ENCODE measurements at regions not wholly inside any gene's neighbourhood (a gene's known extent, or its start where the extent isn't known, plus 50 kb on each side); places are given as distances from the start of the nearest gene placed in this dataset.

- DNase-seq (no peak), FAIRE-seq (no peak)
- 84 to 93% (median 89%) methylated on average over 2 of the region's 2 CpGs for WGBS, 3 donors
- Histone ChIP-seq H3K9me3 (ENCODE audit: control insufficient read depth in 2 of 2, insufficient read depth in 1 of 2, low read depth in 1 of 2, low read length in 1 of 2) (peaks cover 0 to 11% of the 10 kb centered on the region in 2 donors), H3K27ac (ENCODE audit: low read depth in 1 of 3, low read length in 2 of 3) (no peak overlapping the region), H3K36me3 (ENCODE audit: control insufficient read depth in 3 of 3, insufficient read depth in 2 of 3, low read depth in 1 of 3, low read length in 3 of 3) (no peaks in the 10 kb centered on the region), H3K4me1 (ENCODE audit: control insufficient read depth in 3 of 3, insufficient read depth in 2 of 3, low read depth in 1 of 3, low read length in 2 of 3) (peaks cover 3 to 14% (median 4%) of the 10 kb centered on the region in 3 donors), H3K27me3 (ENCODE audit: control insufficient read depth in 3 of 3, insufficient read depth in 3 of 3, low read length in 3 of 3) (no peaks in the 10 kb centered on the region), H3K4me3 (ENCODE audit: low read depth in 1 of 3, low read length in 3 of 3) (no peak overlapping the region)
Observed at GRCh38 chr10:126846959-126847358, 58.3 kb upstream of the DOCK1 start.

GRCh38 chr10:126847666-126848065 is 57.6 kb upstream of the DOCK1 start:
- H3K27ac ChIP-seq (ENCODE audit: low read depth in 1 of 3, low read length in 2 of 3): no peak overlapping the region
- DNase-seq: no peak
- FAIRE-seq: no peak
- peaks cover 0 to 11% of the 10 kb centered on the region in 2 donors for H3K9me3 ChIP-seq (ENCODE audit: control insufficient read depth in 2 of 2, insufficient read depth in 1 of 2, low read depth in 1 of 2, low read length in 1 of 2)
- peaks cover 0 to 8% (median 2%) of the 10 kb centered on the region in 3 donors for H3K4me1 ChIP-seq (ENCODE audit: control insufficient read depth in 3 of 3, insufficient read depth in 2 of 3, low read depth in 1 of 3, low read length in 2 of 3)
- no peaks in the 10 kb centered on the region for H3K27me3 ChIP-seq (ENCODE audit: control insufficient read depth in 3 of 3, insufficient read depth in 3 of 3, low read length in 3 of 3)
- no peaks in the 10 kb centered on the region for H3K36me3 ChIP-seq (ENCODE audit: control insufficient read depth in 3 of 3, insufficient read depth in 2 of 3, low read depth in 1 of 3, low read length in 3 of 3)
- 90 to 92% (median 91%) methylated on average over 7 of the region's 7 CpGs for WGBS, 3 donors
- H3K4me3 ChIP-seq (ENCODE audit: low read depth in 1 of 3, low read length in 3 of 3): no peak overlapping the region

GRCh38 chr10:126849646-126850045 is 55.6 kb upstream of the DOCK1 start:
- Histone ChIP-seq H3K4me1 (ENCODE audit: control insufficient read depth in 3 of 3, insufficient read depth in 2 of 3, low read depth in 1 of 3, low read length in 2 of 3) (peaks cover 0 to 1% (median 0%) of the 10 kb centered on the region in 3 donors), H3K4me3 (ENCODE audit: low read depth in 1 of 3, low read length in 3 of 3) (no peak overlapping the region), H3K27ac (ENCODE audit: low read depth in 1 of 3, low read length in 2 of 3) (no peak overlapping the region), H3K27me3 (ENCODE audit: control insufficient read depth in 3 of 3, insufficient read depth in 3 of 3, low read length in 3 of 3) (no peaks in the 10 kb centered on the region), H3K9me3 (ENCODE audit: control insufficient read depth in 2 of 2, insufficient read depth in 1 of 2, low read depth in 1 of 2, low read length in 1 of 2) (peaks cover 0 to 2% of the 10 kb centered on the region in 2 donors), H3K36me3 (ENCODE audit: control insufficient read depth in 3 of 3, insufficient read depth in 2 of 3, low read depth in 1 of 3, low read length in 3 of 3) (no peaks in the 10 kb centered on the region)
- 90 to 92% (median 91%) methylated on average over 3 of the region's 3 CpGs for WGBS, 3 donors
- FAIRE-seq (no peak), DNase-seq (no peak)

- Histone ChIP-seq H3K9me3 (ENCODE audit: control insufficient read depth in 2 of 2, insufficient read depth in 1 of 2, low read depth in 1 of 2, low read length in 1 of 2) (peaks cover 0 to under 1% of the 10 kb centered on the region in 2 donors), H3K4me3 (ENCODE audit: low read depth in 1 of 3, low read length in 3 of 3) (no peak overlapping the region), H3K36me3 (ENCODE audit: control insufficient read depth in 3 of 3, insufficient read depth in 2 of 3, low read depth in 1 of 3, low read length in 3 of 3) (no peaks in the 10 kb centered on the region), H3K4me1 (ENCODE audit: control insufficient read depth in 3 of 3, insufficient read depth in 2 of 3, low read depth in 1 of 3, low read length in 2 of 3) (no peaks in the 10 kb centered on the region), H3K27me3 (ENCODE audit: control insufficient read depth in 3 of 3, insufficient read depth in 3 of 3, low read length in 3 of 3) (no peaks in the 10 kb centered on the region), H3K27ac (ENCODE audit: low read depth in 1 of 3, low read length in 2 of 3) (no peak overlapping the region)
- FAIRE-seq: no peak
- 81 to 90% (median 89%) methylated on average over 7 of the region's 7 CpGs for WGBS, 3 donors
- no peak for DNase-seq
Observed at GRCh38 chr10:126851414-126852108, 53.7 kb upstream of the DOCK1 start.

GRCh38 chr10:126854726-126855495 is 50.3 kb upstream of the DOCK1 start:
- DNase-seq (no peak), FAIRE-seq (no peak)
- 71 to 90% (median 88%) methylated on average over 10 of the region's 10 CpGs for WGBS, 3 donors
- Histone ChIP-seq H3K4me3 (ENCODE audit: low read depth in 1 of 3, low read length in 3 of 3) (no peak overlapping the region), H3K27me3 (ENCODE audit: control insufficient read depth in 3 of 3, insufficient read depth in 3 of 3, low read length in 3 of 3) (no peaks in the 10 kb centered on the region), H3K36me3 (ENCODE audit: control insufficient read depth in 3 of 3, insufficient read depth in 2 of 3, low read depth in 1 of 3, low read length in 3 of 3) (no peaks in the 10 kb centered on the region), H3K9me3 (ENCODE audit: control insufficient read depth in 2 of 2, insufficient read depth in 1 of 2, low read depth in 1 of 2, low read length in 1 of 2) (peaks cover 0 to 8% of the 10 kb centered on the region in 2 donors), H3K27ac (ENCODE audit: low read depth in 1 of 3, low read length in 2 of 3) (no peak overlapping the region), H3K4me1 (ENCODE audit: control insufficient read depth in 3 of 3, insufficient read depth in 2 of 3, low read depth in 1 of 3, low read length in 2 of 3) (no peaks in the 10 kb centered on the region)
